ENCODE measurements at regions not wholly inside any gene's neighbourhood (a gene's known extent, or its start where the extent isn't known, plus 50 kb on each side); places are given as distances from the start of the nearest gene placed in this dataset.

- Histone ChIP-seq H3K9me3 (ENCODE audit: control insufficient read depth in 1 of 2, low read length in 2 of 2) (peaks cover 0 to 7% of the 10 kb centered on the region in 2 donors), H3K4me3 (ENCODE audit: low read depth in 1 of 2, low read length in 2 of 2) (no peak overlapping the region), H3K27me3 (ENCODE audit: low read depth, low read length) (no peaks in the 10 kb centered on the region), H3K4me1 (ENCODE audit: control insufficient read depth in 1 of 2, insufficient read depth in 2 of 2, low read length in 2 of 2) (no peaks in the 10 kb centered on the region), H3K36me3 (ENCODE audit: control insufficient read depth in 1 of 2, insufficient read depth in 2 of 2, low read length in 2 of 2) (no peaks in the 10 kb centered on the region), H3K27ac (ENCODE audit: low read length) (no peak overlapping the region)
These were observed 175.8 kb upstream of the SALL4 start for GRCh38 chr20:51978070-51978501.

GRCh38 chr20:51972056-51972455 is 169.7 kb upstream of the SALL4 start:
- Histone ChIP-seq H3K27ac (ENCODE audit: low read length) (no peak overlapping the region), H3K36me3 (ENCODE audit: control insufficient read depth in 1 of 2, insufficient read depth in 2 of 2, low read length in 2 of 2) (no peaks in the 10 kb centered on the region), H3K27me3 (ENCODE audit: low read depth, low read length) (no peaks in the 10 kb centered on the region), H3K9me3 (ENCODE audit: control insufficient read depth in 1 of 2, low read length in 2 of 2) (no peaks in the 10 kb centered on the region), H3K4me3 (ENCODE audit: low read depth in 1 of 2, low read length in 2 of 2) (no peak overlapping the region), H3K4me1 (ENCODE audit: control insufficient read depth in 1 of 2, insufficient read depth in 2 of 2, low read length in 2 of 2) (no peaks in the 10 kb centered on the region)

- Histone ChIP-seq H3K27ac (ENCODE audit: low read length) (no peak overlapping the region), H3K27me3 (ENCODE audit: low read depth, low read length) (no peaks in the 10 kb centered on the region), H3K9me3 (ENCODE audit: control insufficient read depth in 1 of 2, low read length in 2 of 2) (no peaks in the 10 kb centered on the region), H3K4me1 (ENCODE audit: control insufficient read depth in 1 of 2, insufficient read depth in 2 of 2, low read length in 2 of 2) (no peaks in the 10 kb centered on the region), H3K36me3 (ENCODE audit: control insufficient read depth in 1 of 2, insufficient read depth in 2 of 2, low read length in 2 of 2) (no peaks in the 10 kb centered on the region), H3K4me3 (ENCODE audit: low read depth in 1 of 2, low read length in 2 of 2) (no peak overlapping the region)
These were observed 168.5 kb upstream of the SALL4 start for GRCh38 chr20:51970858-51971257.

GRCh38 chr20:51969191-51969590 is 166.9 kb upstream of the SALL4 start:
- Histone ChIP-seq H3K36me3 (ENCODE audit: control insufficient read depth in 1 of 2, insufficient read depth in 2 of 2, low read length in 2 of 2) (no peaks in the 10 kb centered on the region), H3K27me3 (ENCODE audit: low read depth, low read length) (no peaks in the 10 kb centered on the region), H3K4me1 (ENCODE audit: control insufficient read depth in 1 of 2, insufficient read depth in 2 of 2, low read length in 2 of 2) (no peaks in the 10 kb centered on the region), H3K27ac (ENCODE audit: low read length) (no peak overlapping the region), H3K9me3 (ENCODE audit: control insufficient read depth in 1 of 2, low read length in 2 of 2) (no peaks in the 10 kb centered on the region), H3K4me3 (ENCODE audit: low read depth in 1 of 2, low read length in 2 of 2) (no peak overlapping the region)

GRCh38 chr20:51968151-51968550 is 165.8 kb upstream of the SALL4 start:
- Histone ChIP-seq H3K36me3 (ENCODE audit: control insufficient read depth in 1 of 2, insufficient read depth in 2 of 2, low read length in 2 of 2) (no peaks in the 10 kb centered on the region), H3K4me3 (ENCODE audit: low read depth in 1 of 2, low read length in 2 of 2) (no peak overlapping the region), H3K9me3 (ENCODE audit: control insufficient read depth in 1 of 2, low read length in 2 of 2) (no peaks in the 10 kb centered on the region), H3K27ac (ENCODE audit: low read length) (no peak overlapping the region), H3K27me3 (ENCODE audit: low read depth, low read length) (no peaks in the 10 kb centered on the region), H3K4me1 (ENCODE audit: control insufficient read depth in 1 of 2, insufficient read depth in 2 of 2, low read length in 2 of 2) (no peaks in the 10 kb centered on the region)

- Histone ChIP-seq H3K27ac (ENCODE audit: low read length) (no peak overlapping the region), H3K27me3 (ENCODE audit: low read depth, low read length) (no peaks in the 10 kb centered on the region), H3K4me1 (ENCODE audit: control insufficient read depth in 1 of 2, insufficient read depth in 2 of 2, low read length in 2 of 2) (no peaks in the 10 kb centered on the region), H3K9me3 (ENCODE audit: control insufficient read depth in 1 of 2, low read length in 2 of 2) (no peaks in the 10 kb centered on the region), H3K4me3 (ENCODE audit: low read depth in 1 of 2, low read length in 2 of 2) (no peak overlapping the region), H3K36me3 (ENCODE audit: control insufficient read depth in 1 of 2, insufficient read depth in 2 of 2, low read length in 2 of 2) (no peaks in the 10 kb centered on the region)
These were observed 164.1 kb upstream of the SALL4 start for GRCh38 chr20:51966296-51966971.

- H3K4me3 ChIP-seq (ENCODE audit: low read depth in 1 of 2, low read length in 2 of 2) = peak overlapping the region; percentile 32 to 40
- no peaks in the 10 kb centered on the region for H3K36me3 ChIP-seq (ENCODE audit: control insufficient read depth in 1 of 2, insufficient read depth in 2 of 2, low read length in 2 of 2)
- H3K4me1 ChIP-seq (ENCODE audit: control insufficient read depth in 1 of 2, insufficient read depth in 2 of 2, low read length in 2 of 2) = no peaks in the 10 kb centered on the region
- H3K27ac ChIP-seq (ENCODE audit: low read length) = no peak overlapping the region
- H3K27me3 ChIP-seq (ENCODE audit: low read depth, low read length) = no peaks in the 10 kb centered on the region
- no peaks in the 10 kb centered on the region for H3K9me3 ChIP-seq (ENCODE audit: control insufficient read depth in 1 of 2, low read length in 2 of 2)
These were observed 159.8 kb upstream of the SALL4 start for GRCh38 chr20:51961964-51962761.

- no peaks in the 10 kb centered on the region for H3K36me3 ChIP-seq (ENCODE audit: control insufficient read depth in 1 of 2, insufficient read depth in 2 of 2, low read length in 2 of 2)
- H3K27ac ChIP-seq (ENCODE audit: low read length) = no peak overlapping the region
- H3K9me3 ChIP-seq (ENCODE audit: control insufficient read depth in 1 of 2, low read length in 2 of 2) = no peaks in the 10 kb centered on the region
- no peak overlapping the region for H3K4me3 ChIP-seq (ENCODE audit: low read depth in 1 of 2, low read length in 2 of 2)
- H3K4me1 ChIP-seq (ENCODE audit: control insufficient read depth in 1 of 2, insufficient read depth in 2 of 2, low read length in 2 of 2) = no peaks in the 10 kb centered on the region
- H3K27me3 ChIP-seq (ENCODE audit: low read depth, low read length) = no peaks in the 10 kb centered on the region
These were observed 157.8 kb upstream of the SALL4 start for GRCh38 chr20:51960047-51960675.

GRCh38 chr20:51959066-51959542 is 156.8 kb upstream of the SALL4 start:
- Histone ChIP-seq H3K27me3 (ENCODE audit: low read depth, low read length) (no peaks in the 10 kb centered on the region), H3K4me3 (ENCODE audit: low read depth in 1 of 2, low read length in 2 of 2) (no peak overlapping the region), H3K9me3 (ENCODE audit: control insufficient read depth in 1 of 2, low read length in 2 of 2) (no peaks in the 10 kb centered on the region), H3K4me1 (ENCODE audit: control insufficient read depth in 1 of 2, insufficient read depth in 2 of 2, low read length in 2 of 2) (no peaks in the 10 kb centered on the region), H3K36me3 (ENCODE audit: control insufficient read depth in 1 of 2, insufficient read depth in 2 of 2, low read length in 2 of 2) (no peaks in the 10 kb centered on the region), H3K27ac (ENCODE audit: low read length) (no peak overlapping the region)

- H3K4me3 ChIP-seq (ENCODE audit: low read depth in 1 of 2, low read length in 2 of 2) = no peak overlapping the region
- no peaks in the 10 kb centered on the region for H3K4me1 ChIP-seq (ENCODE audit: control insufficient read depth in 1 of 2, insufficient read depth in 2 of 2, low read length in 2 of 2)
- H3K27ac ChIP-seq (ENCODE audit: low read length) = no peak overlapping the region
- no peaks in the 10 kb centered on the region for H3K27me3 ChIP-seq (ENCODE audit: low read depth, low read length)
- no peaks in the 10 kb centered on the region for H3K9me3 ChIP-seq (ENCODE audit: control insufficient read depth in 1 of 2, low read length in 2 of 2)
- no peaks in the 10 kb centered on the region for H3K36me3 ChIP-seq (ENCODE audit: control insufficient read depth in 1 of 2, insufficient read depth in 2 of 2, low read length in 2 of 2)
These were observed 156.1 kb upstream of the SALL4 start for GRCh38 chr20:51958099-51959065.

Data from muscle layer of duodenum (tissue), 2 donors.